GM12864 (cell line): ENCODE measurements at regions not wholly inside any gene's neighbourhood (a gene's known extent, or its start where the extent isn't known, plus 50 kb on each side); places are given as distances from the start of the nearest gene placed in this dataset.

ENCODE experiments used
- DNase-seq: peaks from one replicate; pipeline ENCODE4 v3.0.0-alpha.2; 2011; ENCODE audit warnings: low read depth
- H3K4me3 ChIP-seq: 2 replicates; pipeline ENCODE4 v1.5.1; 2011; ENCODE audit warnings: mild to moderate bottlenecking, low read depth, low read length, control low read depth
- CTCF ChIP-seq: IDR thresholded peaks from 2 replicates; pipeline ENCODE4 v1.5.1; 2011; ENCODE audit warnings: low read depth, mild to moderate bottlenecking, moderate library complexity, low read length, control low read depth, inconsistent platforms; ENCODE audit errors: missing control alignments

- H3K4me3 ChIP-seq = no peak overlapping the region
- DNase-seq = no peak
- no peak for TF ChIP-seq CTCF
These were observed 287.2 kb upstream of the ATP2B1 start for GRCh38 chr12:89995870-89996269.

GRCh38 chr12:89994911-89995310 is 286.3 kb upstream of the ATP2B1 start:
- no peak for DNase-seq

GRCh38 chr12:89993632-89994031 is 285.0 kb upstream of the ATP2B1 start:
- no peak for TF ChIP-seq CTCF
- no peak for DNase-seq
- no peak overlapping the region for H3K4me3 ChIP-seq

More at GRCh38 chr12:89994911-89995310, 286.3 kb upstream of the ATP2B1 start:
- H3K4me3 ChIP-seq = no peak overlapping the region
- TF ChIP-seq CTCF = no peak

GRCh38 chr12:89992668-89993451 is 284.2 kb upstream of the ATP2B1 start:
- H3K4me3 ChIP-seq = no peak overlapping the region
- TF ChIP-seq CTCF = no peak
- DNase-seq = no peak

- DNase-seq = no peak
- H3K4me3 ChIP-seq = no peak overlapping the region
- no peak for TF ChIP-seq CTCF
These were observed 283.4 kb upstream of the ATP2B1 start for GRCh38 chr12:89991807-89992590.

GRCh38 chr12:89988188-89988915 is 279.7 kb upstream of the ATP2B1 start:
- no peak for DNase-seq
- no peak for TF ChIP-seq CTCF
- no peak overlapping the region for H3K4me3 ChIP-seq
